PFSK-1 (cell line): ENCODE measurements at regions not wholly inside any gene's neighbourhood (a gene's known extent, or its start where the extent isn't known, plus 50 kb on each side); places are given as distances from the start of the nearest gene placed in this dataset.

Experiments used
- POLR2AphosphoS5 ChIP-seq: IDR thresholded peaks from 2 replicates; pipeline ENCODE4 v1.6.1; 2012; ENCODE audit warnings: low read depth, mild to moderate bottlenecking, control low read depth, low read length, moderate library complexity
- TAF1 ChIP-seq: IDR thresholded peaks from 2 replicates; pipeline ENCODE4 v1.6.1; 2012; ENCODE audit warnings: low read length, control low read depth, borderline replicate concordance; ENCODE audit not compliant: insufficient read depth
- TF ChIP-seq, protein P1 (sequence below), 2 experiments: IDR thresholded peaks; 2 replicates each; pipeline versions ENCODE4 v1.6.1 to v1.8.0; 2011 to 2012; ENCODE audit warnings: low read depth in 2 of 2, low read length in 2 of 2, control low read depth in 1 of 2, inconsistent platforms in 1 of 2, mild to moderate bottlenecking in 1 of 2, moderate library complexity in 1 of 2; ENCODE audit not compliant: insufficient read depth in 1 of 2

DNA sequence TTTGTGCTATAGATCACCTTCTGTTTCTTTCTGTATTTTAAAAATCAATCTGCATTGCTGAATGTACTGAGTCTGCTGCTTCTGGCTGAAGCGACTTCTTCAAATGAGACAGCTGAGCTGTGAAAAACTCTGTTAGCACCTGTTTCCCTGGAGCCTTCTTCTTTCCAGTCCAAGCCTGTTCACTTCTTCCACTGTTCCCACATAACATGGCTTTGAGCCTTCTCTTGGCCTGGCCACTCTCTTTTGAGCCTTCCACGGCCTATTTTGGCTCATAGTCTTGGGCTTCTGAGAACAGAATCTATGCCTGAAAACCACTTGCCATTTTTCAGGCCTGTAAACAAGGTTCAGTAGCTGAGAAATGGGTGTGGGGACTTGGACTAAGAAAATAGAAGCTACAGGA is 132.9 kb upstream of the IGFBP7 start:
- TF ChIP-seq POLR2AphosphoS5 (no peak), TAF1 (no peak)
- TF ChIP-seq, protein P1, sequence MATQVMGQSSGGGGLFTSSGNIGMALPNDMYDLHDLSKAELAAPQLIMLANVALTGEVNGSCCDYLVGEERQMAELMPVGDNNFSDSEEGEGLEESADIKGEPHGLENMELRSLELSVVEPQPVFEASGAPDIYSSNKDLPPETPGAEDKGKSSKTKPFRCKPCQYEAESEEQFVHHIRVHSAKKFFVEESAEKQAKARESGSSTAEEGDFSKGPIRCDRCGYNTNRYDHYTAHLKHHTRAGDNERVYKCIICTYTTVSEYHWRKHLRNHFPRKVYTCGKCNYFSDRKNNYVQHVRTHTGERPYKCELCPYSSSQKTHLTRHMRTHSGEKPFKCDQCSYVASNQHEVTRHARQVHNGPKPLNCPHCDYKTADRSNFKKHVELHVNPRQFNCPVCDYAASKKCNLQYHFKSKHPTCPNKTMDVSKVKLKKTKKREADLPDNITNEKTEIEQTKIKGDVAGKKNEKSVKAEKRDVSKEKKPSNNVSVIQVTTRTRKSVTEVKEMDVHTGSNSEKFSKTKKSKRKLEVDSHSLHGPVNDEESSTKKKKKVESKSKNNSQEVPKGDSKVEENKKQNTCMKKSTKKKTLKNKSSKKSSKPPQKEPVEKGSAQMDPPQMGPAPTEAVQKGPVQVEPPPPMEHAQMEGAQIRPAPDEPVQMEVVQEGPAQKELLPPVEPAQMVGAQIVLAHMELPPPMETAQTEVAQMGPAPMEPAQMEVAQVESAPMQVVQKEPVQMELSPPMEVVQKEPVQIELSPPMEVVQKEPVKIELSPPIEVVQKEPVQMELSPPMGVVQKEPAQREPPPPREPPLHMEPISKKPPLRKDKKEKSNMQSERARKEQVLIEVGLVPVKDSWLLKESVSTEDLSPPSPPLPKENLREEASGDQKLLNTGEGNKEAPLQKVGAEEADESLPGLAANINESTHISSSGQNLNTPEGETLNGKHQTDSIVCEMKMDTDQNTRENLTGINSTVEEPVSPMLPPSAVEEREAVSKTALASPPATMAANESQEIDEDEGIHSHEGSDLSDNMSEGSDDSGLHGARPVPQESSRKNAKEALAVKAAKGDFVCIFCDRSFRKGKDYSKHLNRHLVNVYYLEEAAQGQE (IDR thresholded peaks at IDR 0.05; ENCODE audit: insufficient read depth in 1 of 2, low read depth in 2 of 2, low read length in 2 of 2) = no peak
